Thoracic aorta (tissue), 2 donors: ENCODE measurements at regions not wholly inside any gene's neighbourhood (a gene's known extent, or its start where the extent isn't known, plus 50 kb on each side); places are given as distances from the start of the nearest gene placed in this dataset.

Experiments used
- ATAC-seq: fragments of 150-250 bp; one replicate; pipeline ENCODE4 v1.8.0; 2017; ENCODE audit warnings: low read depth; ENCODE audit not compliant: insufficient number of reproducible peaks, low FRiP score
- DNase-seq: peaks from one replicate; pipeline ENCODE4 v3.0.0-alpha.2; 2020; ENCODE audit warnings: low spot score
- H3K27ac ChIP-seq, 2 donors: fragments of 200-600 bp; sonication (generic); 1 replicate in 1 of 2; 2 replicates in 1 of 2; pipeline ENCODE4 v1.5.1; 2016; ENCODE audit warnings: mild to moderate bottlenecking in 2 of 2, moderate library complexity in 2 of 2
- H3K27me3 ChIP-seq: fragments of 200-600 bp; sonication (generic); replicated peaks from 2 replicates; pipeline ENCODE4 v1.6.0; 2016; ENCODE audit warnings: mild to moderate bottlenecking; ENCODE audit not compliant: insufficient read depth
- H3K36me3 ChIP-seq: fragments of 200-600 bp; sonication (generic); one replicate; pipeline ENCODE4 v1.5.1; 2016
- H3K4me1 ChIP-seq, 2 donors: fragments of 200-600 bp; sonication (generic); 1 replicate in 1 of 2; 2 replicates in 1 of 2; pipeline versions ENCODE4 v1.5.1 to v1.6.0; 2016; ENCODE audit warnings: low read depth in 2 of 2, mild to moderate bottlenecking in 1 of 2; ENCODE audit not compliant: control insufficient read depth in 1 of 2
- H3K4me3 ChIP-seq: fragments of 200-600 bp; sonication (generic); 2 replicates; pipeline ENCODE4 v1.5.1; 2016; ENCODE audit warnings: mild to moderate bottlenecking
- H3K9me3 ChIP-seq: fragments of 200-600 bp; sonication (generic); 2 replicates; pipeline ENCODE4 v1.5.1; 2016
- TF ChIP-seq, protein P1 (sequence below): fragments of 200-600 bp; sonication (generic); IDR thresholded peaks from one replicate; pipeline ENCODE4 v1.5.1; 2019; ENCODE audit warnings: antibody characterized with exemption

GRCh38 chr4:115374621-115375020 lies 261.2 kb upstream of the NDST4 start:
- no peak for ATAC-seq
- Histone ChIP-seq H3K4me1 (no peaks in the 10 kb centered on the region), H3K36me3 (no peaks in the 10 kb centered on the region), H3K4me3 (no peak overlapping the region), H3K9me3 (no peaks in the 10 kb centered on the region), H3K27me3 (no peaks in the 10 kb centered on the region), H3K27ac (no peak overlapping the region)
- DNase-seq, result no peak
- TF ChIP-seq, protein P1, sequence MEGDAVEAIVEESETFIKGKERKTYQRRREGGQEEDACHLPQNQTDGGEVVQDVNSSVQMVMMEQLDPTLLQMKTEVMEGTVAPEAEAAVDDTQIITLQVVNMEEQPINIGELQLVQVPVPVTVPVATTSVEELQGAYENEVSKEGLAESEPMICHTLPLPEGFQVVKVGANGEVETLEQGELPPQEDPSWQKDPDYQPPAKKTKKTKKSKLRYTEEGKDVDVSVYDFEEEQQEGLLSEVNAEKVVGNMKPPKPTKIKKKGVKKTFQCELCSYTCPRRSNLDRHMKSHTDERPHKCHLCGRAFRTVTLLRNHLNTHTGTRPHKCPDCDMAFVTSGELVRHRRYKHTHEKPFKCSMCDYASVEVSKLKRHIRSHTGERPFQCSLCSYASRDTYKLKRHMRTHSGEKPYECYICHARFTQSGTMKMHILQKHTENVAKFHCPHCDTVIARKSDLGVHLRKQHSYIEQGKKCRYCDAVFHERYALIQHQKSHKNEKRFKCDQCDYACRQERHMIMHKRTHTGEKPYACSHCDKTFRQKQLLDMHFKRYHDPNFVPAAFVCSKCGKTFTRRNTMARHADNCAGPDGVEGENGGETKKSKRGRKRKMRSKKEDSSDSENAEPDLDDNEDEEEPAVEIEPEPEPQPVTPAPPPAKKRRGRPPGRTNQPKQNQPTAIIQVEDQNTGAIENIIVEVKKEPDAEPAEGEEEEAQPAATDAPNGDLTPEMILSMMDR, result no peak

- TF ChIP-seq, protein P1, result no peak
Measured at GRCh38 chr4:115370490-115370889, 257.1 kb upstream of the NDST4 start.

DNA sequence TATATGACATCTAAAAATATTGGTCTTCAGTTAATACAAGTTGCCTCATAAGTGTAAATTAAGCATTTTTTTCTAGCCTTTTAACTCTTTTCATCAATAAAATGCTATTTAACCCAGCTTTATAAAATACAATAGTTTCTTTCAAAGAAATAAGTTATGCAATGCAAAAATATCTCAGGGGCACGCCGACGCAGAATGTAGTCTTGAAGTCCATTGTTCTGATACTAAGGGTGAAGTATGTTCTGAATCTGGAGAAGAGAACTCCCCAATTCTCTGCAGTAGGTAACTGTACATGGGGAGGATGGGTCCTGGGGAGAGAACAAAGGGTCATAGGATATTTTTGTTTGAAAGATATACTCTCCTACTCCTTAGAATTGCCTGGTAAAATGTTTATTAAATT lies 256.6 kb upstream of the NDST4 start:
- ATAC-seq (no peak), DNase-seq (no peak)
- H3K4me1 ChIP-seq, result no peaks in the 10 kb centered on the region
- no peaks in the 10 kb centered on the region for H3K27me3 ChIP-seq
- no peaks in the 10 kb centered on the region for H3K36me3 ChIP-seq
- no peak overlapping the region for H3K27ac ChIP-seq
- TF ChIP-seq, protein P1, result no peak
- no peaks in the 10 kb centered on the region for H3K9me3 ChIP-seq
- H3K4me3 ChIP-seq, result no peak overlapping the region

More at GRCh38 chr4:115370490-115370889, 257.1 kb upstream of the NDST4 start:
- Histone ChIP-seq H3K9me3 (no peaks in the 10 kb centered on the region), H3K27me3 (no peaks in the 10 kb centered on the region), H3K27ac (no peak overlapping the region), H3K4me3 (no peak overlapping the region), H3K4me1 (no peaks in the 10 kb centered on the region), H3K36me3 (no peaks in the 10 kb centered on the region)
- no peak for DNase-seq
- ATAC-seq, result no peak

GRCh38 chr4:115366390-115366789 lies 253.0 kb upstream of the NDST4 start:
- H3K9me3 ChIP-seq, result no peaks in the 10 kb centered on the region
- no peak overlapping the region for H3K27ac ChIP-seq
- ATAC-seq (no peak), DNase-seq (no peak)
- no peaks in the 10 kb centered on the region for H3K4me1 ChIP-seq
- no peaks in the 10 kb centered on the region for H3K36me3 ChIP-seq
- TF ChIP-seq, protein P1, result no peak
- H3K27me3 ChIP-seq, result no peaks in the 10 kb centered on the region
- H3K4me3 ChIP-seq, result no peak overlapping the region

- no peak overlapping the region for H3K27ac ChIP-seq
- TF ChIP-seq, protein P1, result no peak
- H3K4me1 ChIP-seq, result no peaks in the 10 kb centered on the region
- DNase-seq, result no peak
- no peak for ATAC-seq
- no peaks in the 10 kb centered on the region for H3K36me3 ChIP-seq
- H3K4me3 ChIP-seq, result no peak overlapping the region
- no peaks in the 10 kb centered on the region for H3K9me3 ChIP-seq
- H3K27me3 ChIP-seq, result no peaks in the 10 kb centered on the region
Measured at GRCh38 chr4:115365185-115365584, 251.8 kb upstream of the NDST4 start.
